ENCODE measurements at regions not wholly inside any gene's neighbourhood (a gene's known extent, or its start where the extent isn't known, plus 50 kb on each side); places are given as distances from the start of the nearest gene placed in this dataset.

- no peak for TF ChIP-seq EZH2 (IDR thresholded peaks at IDR 0.05; ENCODE audit: insufficient read depth, poor library complexity, severe bottlenecking)
- TF ChIP-seq EZH2phosphoT487 (IDR thresholded peaks at IDR 0.05; ENCODE audit: insufficient read depth, low read depth), result no peak
Measured at GRCh38 chr5:15304066-15304731, 195.8 kb upstream of the FBXL7 start.
